ENCODE measurements at regions not wholly inside any gene's neighbourhood (a gene's known extent, or its start where the extent isn't known, plus 50 kb on each side); places are given as distances from the start of the nearest gene placed in this dataset.

DNA sequence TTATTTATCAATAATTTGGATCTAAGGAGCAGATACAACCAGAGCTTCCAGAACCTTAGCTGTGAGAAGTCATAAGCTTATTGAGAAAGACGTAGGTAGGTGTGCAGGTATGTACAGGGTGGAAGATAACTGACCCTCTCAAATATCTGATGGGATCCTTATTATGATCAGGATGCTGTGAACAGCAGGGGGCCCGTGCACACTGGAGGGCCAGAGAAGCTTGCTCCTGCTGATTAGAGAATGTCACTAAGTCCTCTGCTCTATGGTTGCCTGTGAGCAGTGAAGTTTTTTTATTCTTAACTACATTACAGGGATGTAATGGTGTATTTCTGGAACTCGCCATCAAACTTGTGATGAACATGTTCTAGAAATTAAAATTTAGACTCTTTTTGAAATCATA is 108.9 kb upstream of the POU5F2 start:
- Histone ChIP-seq H3K4me1 (no peaks in the 10 kb centered on the region), H3K27ac (no peak overlapping the region), H3K36me3 (no peaks in the 10 kb centered on the region), H3K9me3 (no peaks in the 10 kb centered on the region), H3K4me3 (no peak overlapping the region), H3K27me3 (no peaks in the 10 kb centered on the region)
- TF ChIP-seq, protein P1, sequence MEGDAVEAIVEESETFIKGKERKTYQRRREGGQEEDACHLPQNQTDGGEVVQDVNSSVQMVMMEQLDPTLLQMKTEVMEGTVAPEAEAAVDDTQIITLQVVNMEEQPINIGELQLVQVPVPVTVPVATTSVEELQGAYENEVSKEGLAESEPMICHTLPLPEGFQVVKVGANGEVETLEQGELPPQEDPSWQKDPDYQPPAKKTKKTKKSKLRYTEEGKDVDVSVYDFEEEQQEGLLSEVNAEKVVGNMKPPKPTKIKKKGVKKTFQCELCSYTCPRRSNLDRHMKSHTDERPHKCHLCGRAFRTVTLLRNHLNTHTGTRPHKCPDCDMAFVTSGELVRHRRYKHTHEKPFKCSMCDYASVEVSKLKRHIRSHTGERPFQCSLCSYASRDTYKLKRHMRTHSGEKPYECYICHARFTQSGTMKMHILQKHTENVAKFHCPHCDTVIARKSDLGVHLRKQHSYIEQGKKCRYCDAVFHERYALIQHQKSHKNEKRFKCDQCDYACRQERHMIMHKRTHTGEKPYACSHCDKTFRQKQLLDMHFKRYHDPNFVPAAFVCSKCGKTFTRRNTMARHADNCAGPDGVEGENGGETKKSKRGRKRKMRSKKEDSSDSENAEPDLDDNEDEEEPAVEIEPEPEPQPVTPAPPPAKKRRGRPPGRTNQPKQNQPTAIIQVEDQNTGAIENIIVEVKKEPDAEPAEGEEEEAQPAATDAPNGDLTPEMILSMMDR (IDR thresholded peaks at IDR 0.05) = no peak
- TF ChIP-seq POLR2AphosphoS5 (IDR thresholded peaks at IDR 0.05) = no peak
- TF ChIP-seq POLR2A (IDR thresholded peaks at IDR 0.05) = no peak
- intact Hi-C loops (cut with DNase I; ENCODE audit: low total_unique reads) = no loop called here
- no peak for DNase-seq (ENCODE audit: low spot score in 2 of 2)

DNA sequence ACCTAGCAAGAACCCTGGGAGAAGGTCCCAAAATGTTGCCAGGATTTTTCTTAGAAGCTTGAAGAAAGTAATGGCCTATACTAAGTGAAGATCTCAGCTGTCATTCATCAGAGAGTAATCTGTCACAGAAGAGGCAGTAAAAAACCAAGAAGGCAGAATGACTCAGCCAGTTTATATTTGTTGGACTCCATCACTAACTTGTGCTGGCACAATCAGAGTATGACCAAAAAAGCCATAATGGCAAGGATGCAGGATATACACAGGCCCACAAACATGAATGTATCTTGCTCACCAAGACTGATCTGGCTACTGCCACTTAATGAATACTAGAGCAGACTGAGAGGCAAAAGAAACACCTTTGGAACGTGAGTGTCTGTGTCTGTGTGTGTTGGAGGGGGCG is 104.0 kb upstream of the POU5F2 start:
- no peak for DNase-seq (ENCODE audit: low spot score in 2 of 2)
- intact Hi-C loops (cut with DNase I; ENCODE audit: low total_unique reads) = no loop called here
- H3K4me1 ChIP-seq = no peaks in the 10 kb centered on the region
- no peak overlapping the region for H3K4me3 ChIP-seq
- no peak overlapping the region for H3K27ac ChIP-seq
- H3K27me3 ChIP-seq = no peaks in the 10 kb centered on the region
- H3K36me3 ChIP-seq = no peaks in the 10 kb centered on the region
- TF ChIP-seq POLR2AphosphoS5 (IDR thresholded peaks at IDR 0.05) = no peak
- no peak for TF ChIP-seq POLR2A (IDR thresholded peaks at IDR 0.05)
- H3K9me3 ChIP-seq = peaks cover 0 to 9% of the 10 kb centered on the region in 2 donors

DNA sequence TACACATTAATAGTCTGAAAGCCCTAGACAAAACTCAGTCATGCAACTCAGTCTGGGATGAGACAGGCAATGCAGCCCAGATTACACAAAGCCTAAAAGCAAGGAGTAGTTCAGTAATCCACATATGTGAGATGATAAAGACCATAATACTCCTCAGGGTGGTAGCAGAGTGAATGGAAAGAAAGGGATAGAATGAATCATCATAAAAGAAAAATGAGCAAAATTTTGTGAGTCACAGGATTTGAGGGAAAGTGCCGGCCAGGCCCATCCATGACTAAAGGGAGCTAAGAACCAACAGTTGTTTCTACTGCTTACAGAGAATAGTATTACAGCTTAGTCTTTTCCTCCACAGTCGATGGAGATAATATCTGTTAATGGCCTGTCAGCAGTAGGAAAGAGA is 90.0 kb upstream of the POU5F2 start:
- Histone ChIP-seq H3K27me3 (no peaks in the 10 kb centered on the region), H3K4me1 (no peaks in the 10 kb centered on the region), H3K36me3 (no peaks in the 10 kb centered on the region), H3K9me3 (peaks cover 0 to 8% of the 10 kb centered on the region in 2 donors), H3K4me3 (no peak overlapping the region), H3K27ac (no peak overlapping the region)
- TF ChIP-seq POLR2AphosphoS5 (IDR thresholded peaks at IDR 0.05) = no peak
- no peak for TF ChIP-seq POLR2A (IDR thresholded peaks at IDR 0.05)
- TF ChIP-seq, protein P1 (IDR thresholded peaks at IDR 0.05) = no peak
- intact Hi-C loops (cut with DNase I; ENCODE audit: low total_unique reads) = no loop called here
- DNase-seq (ENCODE audit: low spot score in 2 of 2) = no peak

DNA sequence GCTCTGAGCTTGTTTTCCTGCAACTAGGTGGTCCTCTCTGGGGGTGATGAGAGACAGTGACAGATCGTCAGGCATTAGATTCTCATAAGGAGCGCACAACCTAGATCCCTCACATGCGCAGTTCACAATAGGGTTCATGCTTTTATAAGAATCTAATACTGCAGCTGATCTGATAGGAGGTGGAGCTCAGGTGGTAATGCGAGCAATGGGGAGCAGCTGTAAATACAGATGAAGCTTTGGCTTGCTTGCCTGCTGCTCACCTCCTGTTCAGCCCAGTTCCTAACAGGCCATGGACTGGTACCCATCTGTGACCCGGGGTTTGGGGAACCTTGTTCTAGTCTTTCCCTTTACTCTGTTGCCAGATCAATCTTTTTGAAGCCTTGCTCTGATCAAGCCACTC is 89.5 kb upstream of the POU5F2 start:
- H3K27me3 ChIP-seq = no peaks in the 10 kb centered on the region
- TF ChIP-seq POLR2AphosphoS5 (IDR thresholded peaks at IDR 0.05) (no peak), POLR2A (IDR thresholded peaks at IDR 0.05) (no peak)
- TF ChIP-seq, protein P1 (IDR thresholded peaks at IDR 0.05) = no peak
- no peak for DNase-seq (ENCODE audit: low spot score in 2 of 2)

DNA sequence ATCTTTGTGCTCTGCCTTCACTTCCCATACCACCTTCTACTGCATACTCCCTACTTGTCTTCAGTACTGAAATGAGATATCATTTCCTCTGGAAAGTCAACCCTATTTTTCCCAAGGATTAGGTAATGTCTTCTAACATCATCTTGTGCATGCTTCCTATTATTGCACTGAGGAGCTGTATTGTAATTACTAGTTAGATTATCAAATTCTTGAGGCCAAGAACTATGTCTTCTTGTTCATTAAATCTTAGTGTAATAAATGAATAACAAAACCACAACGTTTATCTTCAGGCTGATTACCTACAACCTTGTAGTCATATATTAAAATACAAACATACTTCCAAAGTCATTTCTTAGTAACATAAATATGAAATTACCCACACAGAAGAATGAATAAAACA is 87.9 kb upstream of the POU5F2 start:
- H3K27ac ChIP-seq = no peak overlapping the region
- DNase-seq (ENCODE audit: low spot score in 2 of 2) = no peak

More for the DNA sequence above, 89.5 kb upstream of the POU5F2 start:
- peaks cover 0 to 8% of the 10 kb centered on the region in 2 donors for H3K9me3 ChIP-seq
- no peaks in the 10 kb centered on the region for H3K4me1 ChIP-seq
- H3K27ac ChIP-seq = no peak overlapping the region
- no peaks in the 10 kb centered on the region for H3K36me3 ChIP-seq
- no peak overlapping the region for H3K4me3 ChIP-seq
- intact Hi-C loops (cut with DNase I; ENCODE audit: low total_unique reads) = no loop called here

More for the DNA sequence above, 87.9 kb upstream of the POU5F2 start:
- Histone ChIP-seq H3K4me1 (no peaks in the 10 kb centered on the region), H3K9me3 (peaks cover 0 to 8% of the 10 kb centered on the region in 2 donors), H3K36me3 (no peaks in the 10 kb centered on the region), H3K4me3 (no peak overlapping the region), H3K27me3 (no peaks in the 10 kb centered on the region)
- no peak for TF ChIP-seq POLR2AphosphoS5 (IDR thresholded peaks at IDR 0.05)
- TF ChIP-seq POLR2A (IDR thresholded peaks at IDR 0.05) = no peak
- TF ChIP-seq, protein P1 (IDR thresholded peaks at IDR 0.05) = no peak
- intact Hi-C loops (cut with DNase I; ENCODE audit: low total_unique reads) = no loop called here
